Stimulated activated CD8-positive, alpha-beta memory T cell treated with anti-CD3 and anti-CD28 coated beads, Interleukin-2, amount 100 ng/mL, for 1 hour (primary cell): ENCODE measurements at regions not wholly inside any gene's neighbourhood (a gene's known extent, or its start where the extent isn't known, plus 50 kb on each side); places are given as distances from the start of the nearest gene placed in this dataset.

Source experiments
- DNase-seq, 2 donors: peaks; one replicate each; pipeline ENCODE4 v3.0.0-alpha.2; 2020; ENCODE audit warnings: low read depth in 2 of 2

DNA sequence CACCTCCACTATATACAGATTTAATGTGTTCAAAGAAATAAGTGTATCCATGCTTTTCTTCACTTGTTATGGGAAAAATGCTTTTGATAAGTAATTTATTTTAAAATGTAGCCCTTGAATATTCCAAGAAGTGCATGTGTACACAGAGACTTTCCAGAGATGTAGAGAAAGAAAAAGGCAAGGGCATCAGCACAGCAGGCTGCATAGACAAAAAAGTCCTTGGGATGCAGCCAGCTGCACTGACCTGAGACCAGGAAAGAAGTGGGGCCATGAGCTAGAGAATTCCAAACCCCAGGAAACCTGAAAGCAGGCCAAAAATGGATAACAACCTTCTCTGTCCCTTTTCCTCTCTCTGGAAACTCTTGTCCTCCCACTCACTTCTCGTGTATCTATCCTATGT, 51.6 kb upstream of the PRDM8 start:
- DNase-seq: no peak

DNA sequence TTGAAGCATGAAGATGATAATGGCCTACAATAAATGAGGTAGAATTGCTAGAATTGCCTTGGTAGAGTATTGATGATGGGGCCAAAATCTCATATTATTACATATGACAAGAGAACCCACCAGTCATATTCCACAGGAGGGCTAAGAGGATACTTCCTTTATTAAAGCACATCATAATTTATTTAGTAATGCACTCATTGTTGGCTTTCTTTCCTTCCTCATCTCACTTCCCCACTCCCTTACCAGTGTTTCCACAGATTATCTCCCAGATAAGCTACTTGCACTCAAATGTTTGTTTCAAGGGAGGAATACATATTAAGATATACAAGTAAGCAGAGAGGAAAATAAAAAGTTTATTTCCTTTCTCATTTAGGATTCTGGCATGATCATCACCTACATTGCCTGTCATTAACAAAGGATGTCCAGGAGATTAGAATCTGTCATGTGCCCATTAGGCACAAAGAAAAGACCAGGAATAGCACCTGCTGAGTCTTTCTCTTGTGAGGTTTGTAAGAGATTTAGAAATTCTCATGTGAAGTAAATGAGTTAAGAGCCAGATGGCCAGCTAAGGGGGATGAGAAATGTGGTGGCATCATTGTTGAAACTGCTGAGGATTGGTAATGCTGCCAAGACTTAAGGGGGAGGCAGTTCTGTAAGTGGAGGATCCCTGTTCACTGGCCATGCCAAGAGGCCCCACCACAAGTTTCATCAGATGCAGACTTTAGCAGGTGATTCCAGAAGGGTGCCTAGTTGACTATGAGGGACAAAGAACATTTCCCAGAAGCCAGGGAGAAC, 52.4 kb upstream of the PRDM8 start:
- DNase-seq: no peak

DNA sequence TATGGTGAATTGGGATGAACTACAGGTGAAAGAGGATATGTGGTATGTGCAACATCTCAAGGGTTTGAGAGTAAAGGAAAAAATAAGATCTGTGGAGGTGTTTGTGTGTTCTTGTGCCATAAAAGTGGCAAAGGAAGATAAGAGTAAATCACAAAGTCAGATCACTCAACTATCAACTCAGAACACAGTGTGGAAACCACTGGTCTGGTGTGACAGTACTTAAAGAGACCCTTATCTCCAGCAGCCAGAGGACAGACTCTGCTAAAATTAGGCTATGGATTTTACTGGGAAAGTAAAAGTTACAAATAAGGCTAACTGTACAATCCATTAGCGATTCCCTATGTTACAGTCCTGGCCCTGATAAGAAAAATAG, 54.0 kb upstream of the PRDM8 start:
- no peak for DNase-seq

DNA sequence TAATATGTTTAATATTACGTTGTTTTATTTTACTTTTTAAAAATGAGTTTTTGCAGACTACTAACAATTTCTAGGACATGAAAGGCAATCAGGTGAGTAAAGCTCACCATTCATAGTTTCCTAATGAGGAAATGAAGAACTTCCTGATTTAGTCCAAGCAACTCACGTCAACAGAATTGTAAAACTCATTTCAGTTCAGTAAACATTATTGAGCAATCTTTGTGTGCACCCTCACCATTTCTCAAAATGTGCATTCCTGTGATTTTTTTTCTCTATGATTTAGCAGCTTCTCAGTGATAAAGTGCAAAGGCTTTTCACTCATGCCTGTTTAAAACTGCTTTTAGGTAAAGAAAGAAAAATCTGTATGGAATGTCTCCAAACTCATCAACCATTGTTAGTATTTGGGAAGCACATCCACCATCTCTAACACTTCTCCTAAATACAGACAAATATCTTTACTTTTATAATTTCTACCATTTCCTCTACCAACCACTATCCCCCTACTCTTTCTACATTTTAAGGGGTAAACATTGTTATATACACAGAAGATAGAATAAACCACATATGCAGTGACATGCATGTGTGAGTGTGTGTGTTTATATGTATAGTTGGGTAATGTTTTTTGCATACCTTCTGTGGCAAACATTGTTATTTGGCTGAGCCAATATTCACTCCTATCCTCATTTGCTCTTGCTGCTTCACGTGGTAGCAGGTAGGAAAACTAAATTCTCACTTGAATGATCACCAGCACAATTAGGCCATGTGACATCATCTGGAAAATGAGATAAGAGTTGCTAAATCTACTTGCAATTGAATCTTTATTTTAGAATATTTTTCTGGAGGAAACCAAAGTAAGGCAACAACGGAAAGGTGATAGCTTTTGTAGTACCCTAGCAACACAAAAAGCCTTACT, 54.7 kb upstream of the PRDM8 start:
- DNase-seq: no peak

DNA sequence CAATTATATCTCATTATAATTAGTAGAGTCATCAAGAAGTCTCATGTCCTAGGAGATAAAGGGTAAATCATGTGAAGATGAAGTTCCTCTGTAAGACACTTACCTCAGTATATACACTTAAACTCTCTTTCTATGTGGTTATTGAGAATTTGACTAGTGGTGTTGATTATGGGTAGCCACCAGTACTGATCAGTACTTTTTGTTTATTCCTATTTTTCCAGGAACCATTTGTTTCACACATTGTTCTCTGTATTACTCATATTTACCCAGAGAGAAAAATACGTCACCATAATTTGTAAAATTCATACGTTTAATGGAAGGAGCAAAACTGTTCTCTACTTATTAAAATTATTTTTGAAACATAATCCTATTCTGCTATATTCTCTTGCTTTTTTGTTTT, 55.8 kb upstream of the PRDM8 start:
- no peak for DNase-seq

DNA sequence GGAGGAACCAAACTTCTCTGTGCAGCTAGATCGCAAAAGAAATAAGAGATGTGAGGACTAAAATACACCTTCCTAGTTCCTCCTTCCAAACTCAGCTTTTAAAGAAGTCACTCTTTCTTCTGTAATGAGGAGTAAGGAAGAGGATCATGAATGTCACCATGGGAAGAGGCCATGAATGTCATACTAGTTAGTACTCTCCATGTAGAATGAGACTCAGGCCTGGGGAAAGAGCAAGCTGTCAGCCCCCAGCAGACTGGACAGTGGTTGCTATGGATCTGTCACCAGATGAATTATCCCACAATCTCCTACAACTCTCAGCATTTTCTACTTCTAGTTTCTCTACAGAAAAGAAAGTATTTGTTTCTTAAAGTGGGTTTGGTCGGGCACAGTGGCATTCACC, 57.1 kb upstream of the PRDM8 start:
- no peak for DNase-seq

DNA sequence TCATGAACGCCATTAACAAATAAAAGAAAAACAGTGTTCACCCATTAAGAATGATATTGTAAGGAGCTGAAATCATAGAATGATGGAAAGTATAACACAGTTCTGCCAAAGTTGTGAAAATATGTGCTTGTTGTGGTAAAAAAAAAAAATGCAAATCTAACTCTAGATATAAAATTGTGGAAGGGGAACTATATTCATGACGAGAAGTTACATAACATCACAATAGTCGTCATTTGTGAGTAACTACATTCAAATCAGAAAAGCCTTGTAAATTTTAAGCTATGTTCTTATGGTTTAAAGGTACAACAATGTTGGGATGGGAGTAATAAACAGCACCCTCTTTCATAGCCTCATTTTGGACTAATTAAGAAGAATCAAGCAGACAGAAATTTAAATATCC, 57.6 kb upstream of the PRDM8 start:
- DNase-seq: no peak

DNA sequence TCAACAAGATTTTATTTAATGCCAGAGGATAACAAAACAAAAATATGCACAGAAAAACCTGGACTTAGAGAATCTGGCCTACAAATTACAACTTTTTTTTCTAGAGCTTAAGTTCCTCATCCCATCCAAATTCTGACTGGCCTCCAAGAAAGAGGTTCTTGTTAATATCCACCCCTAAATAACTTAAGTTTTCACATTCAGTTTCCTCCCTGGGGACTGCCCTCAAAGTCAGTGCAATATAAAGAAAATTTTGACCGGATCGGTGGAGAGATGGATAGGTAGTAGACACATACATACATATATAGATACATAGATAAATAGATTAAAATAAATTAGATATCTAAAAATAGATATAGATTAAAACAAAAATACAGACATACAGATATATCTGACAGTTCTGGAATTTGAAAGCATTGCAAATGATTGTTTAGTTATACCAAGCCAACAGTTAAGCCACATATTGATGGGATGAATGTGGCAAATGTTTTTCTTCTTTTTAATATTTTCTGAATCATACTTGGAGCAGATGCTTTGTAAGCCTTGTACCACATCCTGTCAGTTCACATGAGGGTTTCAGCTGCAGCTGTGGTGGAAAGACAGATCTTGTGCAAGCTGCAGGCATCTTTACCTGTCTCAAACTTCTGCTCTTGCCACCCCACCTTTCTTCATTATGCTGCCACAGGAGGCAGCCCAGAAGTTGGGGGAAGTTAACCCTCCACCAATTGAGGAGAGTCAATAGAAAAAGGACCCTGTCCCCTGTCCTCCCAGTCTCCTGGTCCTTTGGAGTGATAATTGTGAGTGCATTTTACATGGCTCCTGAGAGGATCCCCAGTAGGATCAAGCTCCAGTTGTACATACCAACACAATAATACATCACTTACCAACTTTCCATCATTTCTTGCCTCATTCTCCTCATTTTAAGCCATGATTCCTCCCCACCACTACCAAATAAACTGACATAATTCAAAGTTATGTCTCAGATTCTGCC, 58.5 kb upstream of the PRDM8 start:
- peak in 1 of 2 donors; percentile 12 for DNase-seq

DNA sequence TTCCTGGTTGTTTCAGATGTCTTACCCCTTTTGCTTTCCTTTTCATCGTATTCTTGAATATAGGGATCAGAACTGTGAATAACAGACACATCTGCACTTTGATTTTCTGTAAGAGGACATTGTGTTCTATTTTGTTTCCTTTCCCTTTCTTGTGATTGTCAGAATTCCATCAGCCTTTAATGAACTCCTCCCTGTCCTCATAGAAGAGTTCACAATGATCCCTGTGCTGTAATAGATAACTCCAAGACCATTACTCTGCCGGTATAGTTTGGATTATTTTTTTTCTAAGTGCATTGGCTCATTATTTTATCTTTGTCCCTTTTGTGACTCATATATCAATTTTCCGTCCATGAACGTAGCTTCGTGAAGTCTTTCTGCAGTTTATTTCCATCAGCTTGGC, 59.7 kb upstream of the PRDM8 start:
- no peak for DNase-seq

DNA sequence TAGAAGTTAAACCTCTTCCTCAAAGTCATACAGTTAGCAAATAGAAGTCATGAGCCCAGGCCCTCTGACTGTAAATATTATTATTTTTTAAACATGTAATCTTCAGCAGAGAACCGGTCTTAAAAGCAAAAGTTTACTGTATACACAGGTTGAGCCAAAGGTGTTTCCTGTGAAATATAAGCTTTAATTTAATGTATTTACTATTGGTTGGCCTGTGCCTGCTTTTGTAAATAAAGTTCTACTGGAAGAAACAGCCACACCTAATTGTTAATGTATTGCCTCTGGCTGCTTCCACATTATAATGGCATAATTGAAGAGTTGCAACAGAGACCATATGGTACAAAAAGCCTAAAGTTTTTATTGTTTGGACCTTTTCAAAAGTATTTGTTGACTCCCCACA, 61.0 kb upstream of the PRDM8 start:
- no peak for DNase-seq

DNA sequence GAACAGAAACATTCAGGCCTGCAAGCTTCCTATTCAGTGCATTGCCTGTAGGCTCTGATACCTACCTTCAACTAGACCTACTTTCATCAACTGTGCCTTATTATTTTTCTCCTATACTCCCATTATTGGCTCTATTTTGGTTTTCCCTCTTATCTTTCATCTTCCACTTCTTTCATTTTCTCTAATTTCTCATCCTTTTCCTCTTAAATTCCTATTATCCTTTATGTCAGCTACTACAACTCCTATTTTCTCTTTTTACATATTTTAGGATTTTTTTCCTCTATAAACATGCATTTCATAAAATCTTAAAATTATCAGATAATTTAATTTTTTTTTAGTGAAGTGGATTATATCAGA, 61.6 kb upstream of the PRDM8 start:
- no peak for DNase-seq

DNA sequence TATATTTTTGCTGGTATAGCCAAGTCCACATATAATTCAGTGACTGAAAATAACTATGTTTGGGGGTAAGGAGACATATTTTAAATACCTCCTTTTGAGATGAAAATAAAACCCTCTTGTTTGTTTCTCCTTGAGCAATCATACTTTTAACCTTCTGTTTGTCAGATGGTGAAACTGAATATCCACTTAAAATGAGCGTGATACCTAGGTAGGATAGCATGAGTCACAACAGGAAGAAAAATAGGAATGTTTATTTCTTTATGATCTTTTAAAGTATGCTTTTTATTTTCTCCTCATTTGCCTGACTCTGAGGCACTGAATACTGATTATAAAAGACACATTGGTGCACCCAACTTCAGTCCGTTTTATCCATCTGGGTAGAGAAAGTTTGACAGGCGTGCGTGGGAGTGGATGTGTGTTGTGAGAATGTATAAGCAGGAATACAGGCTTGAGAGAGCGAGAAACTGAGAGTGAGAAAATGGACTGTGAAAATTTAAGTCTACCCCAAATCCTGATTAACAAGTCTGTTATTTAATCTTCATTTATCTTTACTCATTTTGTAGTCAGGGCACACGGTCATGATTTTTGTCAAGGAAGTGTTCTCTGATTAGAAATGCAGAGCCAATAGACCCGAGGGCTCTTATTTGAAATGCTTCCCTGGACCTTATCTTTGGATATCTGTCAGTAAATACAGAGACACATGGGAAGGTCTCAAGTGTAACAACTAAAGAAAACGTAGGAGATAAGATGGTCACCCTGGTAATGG, 62.1 kb upstream of the ANTXR2 start:
- no peak for DNase-seq

DNA sequence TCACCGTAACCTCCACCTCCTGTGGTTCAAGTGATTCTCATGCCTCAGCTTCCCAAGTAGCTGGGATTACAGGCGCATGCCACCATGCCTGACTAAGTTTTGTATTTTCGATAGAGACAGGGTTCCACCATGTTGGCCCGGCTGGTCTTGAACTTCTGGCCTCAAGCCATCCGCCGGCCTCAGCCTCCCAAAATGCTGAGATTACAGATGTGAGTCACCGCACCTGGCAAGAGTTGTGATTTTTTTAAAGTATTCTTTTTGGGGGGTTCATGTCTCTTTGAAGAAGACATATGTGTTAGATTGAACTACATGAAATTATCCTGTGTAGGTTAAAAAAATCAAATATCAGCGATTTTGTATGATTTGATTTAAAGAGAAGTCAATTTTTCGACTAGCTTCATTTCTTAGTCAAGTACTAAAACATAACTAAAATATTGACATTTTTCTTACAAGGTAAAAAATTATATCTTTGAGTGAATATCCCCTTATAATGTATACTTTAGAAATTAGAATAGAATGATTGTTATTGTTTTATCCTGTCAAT, 60.3 kb upstream of the ANTXR2 start:
- DNase-seq: no peak

DNA sequence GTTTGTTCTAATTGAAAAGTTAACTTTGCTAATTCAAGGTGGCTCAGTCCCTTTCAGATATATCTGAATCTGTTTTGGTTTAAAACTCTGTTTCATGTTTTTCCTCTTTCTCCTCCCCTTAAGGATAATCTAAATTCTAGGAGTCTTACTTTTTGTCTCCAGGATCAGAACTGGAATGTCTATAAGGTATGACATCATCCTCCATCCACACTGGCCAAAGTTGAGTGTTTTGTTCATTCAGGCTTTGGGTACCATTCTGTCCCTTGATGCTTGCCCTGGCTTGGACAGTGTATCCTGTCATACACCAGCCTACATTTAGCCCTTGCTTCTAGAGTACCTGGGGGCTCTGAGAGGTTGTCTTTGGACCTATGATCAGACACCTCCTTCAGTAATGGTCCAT, 56.8 kb upstream of the ANTXR2 start:
- no peak for DNase-seq

DNA sequence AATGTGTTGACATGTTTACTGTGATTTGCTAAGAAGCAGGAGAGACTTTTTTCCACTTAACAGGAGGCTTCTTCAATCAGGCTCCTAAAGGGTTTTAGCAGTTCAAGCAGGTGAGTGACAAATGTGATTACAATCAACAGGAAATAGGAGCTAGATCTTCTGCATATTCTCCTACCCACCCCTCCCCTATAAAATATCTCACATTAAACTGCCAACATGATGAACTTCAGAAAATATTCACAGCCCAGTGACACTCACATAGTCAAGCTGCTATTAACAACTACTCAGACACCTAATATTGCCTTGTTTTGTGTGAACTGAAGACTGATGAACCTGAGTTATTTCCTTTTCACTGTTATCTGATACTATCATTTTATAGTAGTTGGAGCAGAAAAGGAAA, 55.9 kb upstream of the ANTXR2 start:
- no peak for DNase-seq

DNA sequence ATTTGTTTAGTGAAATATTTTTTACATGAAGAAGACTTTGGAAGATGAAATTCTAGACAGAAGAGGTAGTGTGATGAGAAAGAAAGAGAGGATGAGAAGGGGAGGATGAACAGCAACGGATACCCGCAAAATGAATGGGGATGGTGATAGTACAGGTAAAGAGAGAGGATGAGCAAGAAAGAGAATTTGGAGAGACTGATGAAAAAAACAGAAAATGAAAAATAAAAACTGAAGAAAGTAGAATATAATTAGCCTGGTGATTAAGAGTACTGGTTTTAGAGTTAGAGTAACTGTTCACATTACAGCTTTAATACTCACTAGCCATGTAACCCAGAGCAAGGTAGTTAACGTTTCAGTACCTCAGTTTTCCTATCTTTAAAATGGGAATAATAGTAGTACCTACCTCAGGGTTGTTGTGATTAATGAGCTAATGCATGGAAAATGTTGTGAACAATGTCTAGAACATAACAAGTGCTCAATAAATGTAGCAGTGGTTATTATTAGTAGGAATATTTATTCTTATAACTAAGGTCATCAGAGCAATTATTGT, 54.9 kb upstream of the ANTXR2 start:
- DNase-seq: no peak

DNA sequence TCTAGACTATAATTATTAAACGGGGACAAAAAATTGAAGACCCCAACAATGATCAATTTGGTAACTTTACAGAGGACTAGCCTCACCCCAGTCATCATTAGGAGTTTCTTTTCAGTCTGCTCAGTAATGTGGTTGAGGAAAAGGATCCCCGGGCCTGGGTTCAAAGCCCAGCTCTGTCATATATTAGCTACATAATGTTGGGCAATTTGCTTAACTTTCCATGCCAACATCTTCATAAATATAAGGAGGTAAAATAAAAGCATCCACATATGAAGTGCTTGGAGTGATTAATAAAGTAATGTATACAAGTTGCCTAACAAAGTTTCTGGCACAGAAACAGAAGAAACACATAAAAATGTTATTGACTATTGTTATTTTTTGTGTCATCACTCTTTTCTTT, 53.4 kb upstream of the ANTXR2 start:
- no peak for DNase-seq

DNA sequence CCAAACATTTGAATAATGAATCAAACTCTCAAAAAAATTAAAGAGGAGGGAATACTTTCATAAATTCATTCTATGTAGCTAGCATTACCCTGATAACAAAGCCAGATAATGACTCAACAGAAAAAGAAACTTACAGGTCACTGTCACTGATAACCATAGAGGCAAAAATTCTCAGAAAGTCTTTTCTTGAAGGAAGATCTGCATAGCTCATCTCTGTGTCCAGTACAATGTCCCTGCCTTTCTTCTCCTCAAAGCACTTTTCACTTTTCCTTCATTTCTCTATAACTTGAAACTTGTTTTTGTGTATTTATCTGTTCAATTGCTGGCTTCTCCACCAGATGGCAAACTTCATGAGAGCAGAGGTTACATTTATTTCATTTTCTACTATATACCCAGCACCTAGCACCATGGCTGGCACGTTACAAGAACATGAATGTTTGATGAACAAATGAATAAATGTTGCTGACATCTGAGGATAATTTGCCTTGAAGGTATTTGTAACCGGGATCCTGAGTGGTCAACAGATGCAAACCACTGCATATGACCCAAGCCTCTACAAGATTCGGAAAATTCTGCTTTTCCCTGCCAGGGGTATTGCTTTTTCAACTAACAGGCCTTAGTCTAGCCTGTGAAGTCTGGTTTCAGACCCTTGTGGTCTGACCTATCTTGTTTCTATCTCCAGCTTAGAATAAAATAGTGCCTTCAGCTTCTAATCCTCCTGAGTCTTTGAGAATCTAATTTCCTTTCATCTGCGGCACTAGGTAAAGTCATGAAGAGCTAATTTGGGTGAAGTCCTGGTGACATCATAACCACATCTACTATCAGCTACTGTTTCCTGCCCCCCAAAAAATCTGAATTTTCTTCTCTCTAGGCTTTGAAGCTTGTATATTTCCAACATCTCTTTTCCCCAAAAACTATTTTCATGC, 52.5 kb upstream of the ANTXR2 start:
- DNase-seq: peak in 1 of 2 donors; percentile 11
